GM12872 (cell line): ENCODE measurements at regions not wholly inside any gene's neighbourhood (a gene's known extent, or its start where the extent isn't known, plus 50 kb on each side); places are given as distances from the start of the nearest gene placed in this dataset.

ENCODE experiments used
- TF ChIP-seq, protein P1 (sequence below): IDR thresholded peaks from 3 replicates; pipeline ENCODE4 v1.5.1; 2011; ENCODE audit warnings: low read depth, mild to moderate bottlenecking, low read length, moderate library complexity; ENCODE audit not compliant: insufficient read depth

DNA sequence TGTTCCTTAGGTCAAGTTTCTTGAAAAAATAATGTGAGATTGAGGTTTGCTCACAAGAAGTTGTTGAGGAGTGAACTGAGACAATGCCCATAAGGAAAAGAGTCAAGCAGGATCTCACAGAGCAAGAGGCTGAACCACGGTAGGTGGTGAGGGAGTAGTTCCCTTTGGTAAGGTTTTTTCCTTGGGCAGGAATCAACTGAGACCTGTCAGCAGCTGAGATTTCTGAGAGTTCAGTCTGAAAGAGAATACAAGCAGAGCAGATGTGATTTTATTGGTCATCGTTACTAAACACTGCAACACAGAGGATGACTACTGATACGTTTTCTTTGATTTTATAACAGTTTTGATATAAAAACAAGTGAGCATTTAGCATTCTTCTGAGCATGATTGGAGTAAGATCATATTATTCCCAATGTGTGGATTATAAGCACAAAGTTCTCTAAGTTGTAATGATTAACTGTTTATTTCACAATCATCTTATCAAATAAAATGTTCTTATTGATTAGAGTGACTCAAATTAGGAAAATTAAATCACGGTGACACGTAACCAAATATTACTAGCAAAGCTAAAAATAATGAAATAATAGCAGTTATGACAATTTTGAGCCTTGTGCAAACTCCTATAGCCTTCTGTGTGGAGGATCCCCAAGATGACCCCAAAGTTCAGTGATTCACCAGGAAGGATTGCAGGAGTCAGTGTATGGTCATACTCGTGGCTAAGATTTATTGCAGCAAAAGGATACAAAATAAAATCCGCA is 346.2 kb upstream of the ZNF717 start:
- TF ChIP-seq, protein P1, sequence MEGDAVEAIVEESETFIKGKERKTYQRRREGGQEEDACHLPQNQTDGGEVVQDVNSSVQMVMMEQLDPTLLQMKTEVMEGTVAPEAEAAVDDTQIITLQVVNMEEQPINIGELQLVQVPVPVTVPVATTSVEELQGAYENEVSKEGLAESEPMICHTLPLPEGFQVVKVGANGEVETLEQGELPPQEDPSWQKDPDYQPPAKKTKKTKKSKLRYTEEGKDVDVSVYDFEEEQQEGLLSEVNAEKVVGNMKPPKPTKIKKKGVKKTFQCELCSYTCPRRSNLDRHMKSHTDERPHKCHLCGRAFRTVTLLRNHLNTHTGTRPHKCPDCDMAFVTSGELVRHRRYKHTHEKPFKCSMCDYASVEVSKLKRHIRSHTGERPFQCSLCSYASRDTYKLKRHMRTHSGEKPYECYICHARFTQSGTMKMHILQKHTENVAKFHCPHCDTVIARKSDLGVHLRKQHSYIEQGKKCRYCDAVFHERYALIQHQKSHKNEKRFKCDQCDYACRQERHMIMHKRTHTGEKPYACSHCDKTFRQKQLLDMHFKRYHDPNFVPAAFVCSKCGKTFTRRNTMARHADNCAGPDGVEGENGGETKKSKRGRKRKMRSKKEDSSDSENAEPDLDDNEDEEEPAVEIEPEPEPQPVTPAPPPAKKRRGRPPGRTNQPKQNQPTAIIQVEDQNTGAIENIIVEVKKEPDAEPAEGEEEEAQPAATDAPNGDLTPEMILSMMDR: no peak

DNA sequence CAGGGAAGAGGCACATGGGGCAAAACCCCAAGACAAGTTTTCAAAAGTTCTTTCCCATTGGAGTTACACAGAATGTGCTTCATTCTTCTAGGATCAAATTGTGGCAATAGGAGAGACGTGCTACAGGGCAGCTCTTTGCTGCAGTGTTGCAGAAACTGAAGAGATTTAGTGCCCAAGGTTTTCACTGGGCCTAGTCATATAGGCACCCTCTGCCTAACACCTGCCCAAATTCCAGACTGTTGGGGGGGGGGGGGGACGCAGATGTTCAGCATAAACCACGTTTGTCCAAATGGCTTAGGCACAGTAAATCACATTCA is 346.8 kb upstream of the ZNF717 start:
- TF ChIP-seq, protein P1: no peak

DNA sequence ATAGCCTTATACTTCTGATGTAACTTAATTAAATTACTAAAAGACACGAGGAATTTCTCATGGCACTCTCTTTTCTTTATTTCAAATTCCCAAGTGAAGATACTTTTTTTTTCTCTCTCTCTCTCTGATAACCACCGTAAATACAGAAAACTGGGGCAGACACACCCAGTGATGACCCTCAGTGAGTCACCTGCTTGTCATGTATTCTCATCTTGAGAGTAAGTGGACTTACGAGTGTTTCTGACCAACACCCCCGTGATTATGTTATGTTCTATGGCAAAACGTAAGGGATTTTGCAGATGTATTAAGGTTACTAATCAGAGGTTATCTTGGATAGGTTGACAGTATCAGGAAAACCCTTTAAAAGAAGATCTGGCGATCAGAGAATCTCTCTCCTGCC is 348.8 kb upstream of the ZNF717 start:
- TF ChIP-seq, protein P1: no peak

DNA sequence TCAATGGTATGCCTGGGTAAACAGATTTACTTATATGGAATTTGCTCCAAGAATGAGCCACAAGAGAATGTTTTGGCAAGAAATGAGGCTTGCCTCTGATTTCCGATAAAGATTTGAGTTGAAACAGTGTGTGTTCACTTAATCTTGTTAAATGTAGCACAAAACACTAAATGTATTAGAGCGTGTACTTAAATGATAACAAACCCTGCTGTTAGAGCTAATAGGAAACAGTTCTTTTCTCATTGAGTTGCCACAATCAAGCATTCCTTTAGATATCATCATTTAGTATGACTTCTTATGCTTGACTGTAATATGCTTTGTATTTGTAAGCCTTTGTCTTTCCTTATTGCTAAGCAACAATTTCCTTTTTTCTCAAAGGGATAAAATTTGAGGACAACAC is 353.6 kb upstream of the ZNF717 start:
- TF ChIP-seq, protein P1: no peak

DNA sequence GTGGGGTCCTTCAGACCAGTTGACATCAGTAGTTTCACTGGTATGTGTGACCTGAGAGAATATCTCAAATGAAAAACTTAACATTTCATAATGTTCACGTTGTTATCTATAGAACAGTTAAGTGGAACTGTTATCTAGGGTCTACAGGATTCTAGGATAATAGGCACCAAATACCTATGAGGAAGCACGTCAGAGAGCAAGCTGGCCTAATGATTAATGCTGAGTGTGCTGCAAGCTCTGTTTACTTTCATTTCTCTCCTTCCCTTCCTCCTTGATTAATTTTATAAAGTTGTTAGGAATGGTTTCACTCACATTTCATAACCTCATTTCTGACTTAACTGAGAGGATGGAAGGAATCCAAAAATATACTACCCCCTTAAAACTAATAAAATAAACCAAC is 362.5 kb upstream of the ZNF717 start:
- TF ChIP-seq, protein P1: no peak

DNA sequence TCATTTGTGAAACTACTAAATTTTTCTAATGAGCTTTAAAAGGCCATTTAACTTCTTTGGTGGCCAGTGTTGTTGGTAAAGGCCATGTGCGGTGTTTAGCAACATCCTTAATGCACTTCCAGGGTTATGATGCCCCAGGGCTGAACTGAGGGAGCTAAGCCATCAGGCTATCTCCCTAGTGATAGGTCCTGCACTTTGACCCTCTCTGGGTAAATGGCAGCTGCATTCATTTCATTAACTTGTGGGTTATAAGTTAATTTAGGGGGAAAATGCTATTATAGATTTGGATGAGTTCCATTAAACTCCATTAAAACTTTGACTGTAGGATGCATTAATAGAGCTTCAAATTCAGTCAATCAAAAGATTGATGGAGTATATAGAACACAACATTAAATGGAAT is 366.7 kb upstream of the ZNF717 start:
- TF ChIP-seq, protein P1: no peak

DNA sequence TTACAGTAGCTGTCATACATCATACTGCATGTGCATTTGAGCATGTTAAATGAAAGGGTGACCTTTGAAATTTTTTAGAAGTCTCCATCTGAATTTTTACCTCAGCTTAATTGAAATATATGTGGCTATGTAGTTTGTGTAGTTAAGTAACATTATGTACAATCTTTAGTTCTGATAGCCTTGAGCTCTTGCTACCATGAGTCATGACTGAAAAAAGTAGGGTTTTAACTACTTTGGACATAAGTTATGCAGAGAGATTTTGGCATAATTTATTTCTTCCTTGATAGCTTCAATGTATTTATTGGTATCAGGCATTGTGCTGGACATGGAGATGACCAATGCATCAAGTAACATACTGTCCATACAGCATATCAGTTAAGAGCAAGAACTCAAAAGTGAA is 376.5 kb upstream of the ZNF717 start:
- TF ChIP-seq, protein P1: no peak
